ENCODE measurements at regions not wholly inside any gene's neighbourhood (a gene's known extent, or its start where the extent isn't known, plus 50 kb on each side); places are given as distances from the start of the nearest gene placed in this dataset.

- TF ChIP-seq POLR2AphosphoS5 (IDR thresholded peaks at IDR 0.05) (no peak), POLR2A (IDR thresholded peaks at IDR 0.05) (no peak)
- TF ChIP-seq, protein P1, sequence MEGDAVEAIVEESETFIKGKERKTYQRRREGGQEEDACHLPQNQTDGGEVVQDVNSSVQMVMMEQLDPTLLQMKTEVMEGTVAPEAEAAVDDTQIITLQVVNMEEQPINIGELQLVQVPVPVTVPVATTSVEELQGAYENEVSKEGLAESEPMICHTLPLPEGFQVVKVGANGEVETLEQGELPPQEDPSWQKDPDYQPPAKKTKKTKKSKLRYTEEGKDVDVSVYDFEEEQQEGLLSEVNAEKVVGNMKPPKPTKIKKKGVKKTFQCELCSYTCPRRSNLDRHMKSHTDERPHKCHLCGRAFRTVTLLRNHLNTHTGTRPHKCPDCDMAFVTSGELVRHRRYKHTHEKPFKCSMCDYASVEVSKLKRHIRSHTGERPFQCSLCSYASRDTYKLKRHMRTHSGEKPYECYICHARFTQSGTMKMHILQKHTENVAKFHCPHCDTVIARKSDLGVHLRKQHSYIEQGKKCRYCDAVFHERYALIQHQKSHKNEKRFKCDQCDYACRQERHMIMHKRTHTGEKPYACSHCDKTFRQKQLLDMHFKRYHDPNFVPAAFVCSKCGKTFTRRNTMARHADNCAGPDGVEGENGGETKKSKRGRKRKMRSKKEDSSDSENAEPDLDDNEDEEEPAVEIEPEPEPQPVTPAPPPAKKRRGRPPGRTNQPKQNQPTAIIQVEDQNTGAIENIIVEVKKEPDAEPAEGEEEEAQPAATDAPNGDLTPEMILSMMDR (IDR thresholded peaks at IDR 0.05) = no peak
Observed at GRCh38 chr4:110837896-110838450, 215.1 kb upstream of the PITX2 start.
